ENCODE measurements at regions not wholly inside any gene's neighbourhood (a gene's known extent, or its start where the extent isn't known, plus 50 kb on each side); places are given as distances from the start of the nearest gene placed in this dataset.
A peak's percentile ranks its signal among the peaks of the same experiment; 100 is the strongest.

DNA sequence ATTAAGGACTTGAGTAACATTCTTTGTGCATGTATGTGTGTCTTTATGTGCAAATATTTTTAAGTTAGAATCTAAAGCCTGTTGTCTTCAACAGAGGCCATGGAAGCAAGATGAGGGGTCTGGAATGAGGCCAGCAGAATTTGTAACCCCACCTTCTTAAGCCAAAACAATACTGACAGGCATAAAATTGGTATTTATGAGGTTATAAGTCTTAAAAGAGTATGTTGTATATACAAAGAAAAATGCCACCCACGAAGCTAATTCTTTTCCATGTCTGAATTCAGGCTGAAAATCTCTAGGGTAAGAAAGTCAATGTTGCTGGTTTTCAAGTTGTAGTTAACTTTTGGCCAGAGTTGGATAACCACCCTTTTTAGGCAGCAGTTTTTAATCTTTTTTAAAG lies 86.2 kb upstream of the TMTC1 start:
- FAIRE-seq = no peak
- TF ChIP-seq POLR2A (IDR thresholded peaks at IDR 0.05; ENCODE audit: low read depth, low read length) = no peak
- no peak for TF ChIP-seq TAF1 (IDR thresholded peaks at IDR 0.05; ENCODE audit: low read depth, low read length)
- no peak for TF ChIP-seq SPI1 (IDR thresholded peaks at IDR 0.05; ENCODE audit: low read depth, low read length)
- TF ChIP-seq POU2F2 (IDR thresholded peaks at IDR 0.05; ENCODE audit: low read depth, low read length) = no peak
- TF ChIP-seq POLR2AphosphoS5 (IDR thresholded peaks at IDR 0.05; ENCODE audit: low read depth, low read length) = no peak
- TF ChIP-seq PAX5 (IDR thresholded peaks at IDR 0.05; ENCODE audit: insufficient read depth, low read length, severe bottlenecking) = no peak

DNA sequence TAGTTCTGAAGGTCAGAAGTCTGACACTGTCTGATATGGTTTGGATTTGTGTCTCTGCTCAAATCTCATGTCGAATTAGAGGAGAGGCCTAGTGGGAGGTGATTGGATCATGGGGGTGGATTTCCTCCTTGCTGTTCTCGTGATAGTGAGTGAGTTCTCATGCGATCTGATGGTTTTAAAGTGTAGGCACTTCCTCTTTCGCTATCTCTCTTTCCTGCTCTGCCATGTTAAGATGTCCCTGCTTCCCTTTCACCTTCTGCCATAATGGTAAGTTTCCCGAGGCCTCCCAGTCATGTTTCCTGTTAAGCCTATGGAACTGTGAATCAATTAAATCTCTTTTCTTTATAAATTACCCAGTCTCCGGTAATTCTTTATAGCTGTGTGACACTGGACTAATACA lies 84.1 kb upstream of the TMTC1 start:
- no peak for FAIRE-seq
- no peak for DNase-seq (ENCODE audit: insufficient read length, low spot score)
- TF ChIP-seq SPI1 (IDR thresholded peaks at IDR 0.05; ENCODE audit: low read depth, low read length) = no peak
- no peak for TF ChIP-seq TAF1 (IDR thresholded peaks at IDR 0.05; ENCODE audit: low read depth, low read length)
- TF ChIP-seq POU2F2 (IDR thresholded peaks at IDR 0.05; ENCODE audit: low read depth, low read length) = no peak
- TF ChIP-seq POLR2A (IDR thresholded peaks at IDR 0.05; ENCODE audit: low read depth, low read length) = no peak
- TF ChIP-seq POLR2AphosphoS5 (IDR thresholded peaks at IDR 0.05; ENCODE audit: low read depth, low read length) = no peak
- no peak for TF ChIP-seq PAX5 (IDR thresholded peaks at IDR 0.05; ENCODE audit: insufficient read depth, low read length, severe bottlenecking)

More for the DNA sequence above, 86.2 kb upstream of the TMTC1 start:
- no peak for DNase-seq (ENCODE audit: insufficient read length, low spot score)

DNA sequence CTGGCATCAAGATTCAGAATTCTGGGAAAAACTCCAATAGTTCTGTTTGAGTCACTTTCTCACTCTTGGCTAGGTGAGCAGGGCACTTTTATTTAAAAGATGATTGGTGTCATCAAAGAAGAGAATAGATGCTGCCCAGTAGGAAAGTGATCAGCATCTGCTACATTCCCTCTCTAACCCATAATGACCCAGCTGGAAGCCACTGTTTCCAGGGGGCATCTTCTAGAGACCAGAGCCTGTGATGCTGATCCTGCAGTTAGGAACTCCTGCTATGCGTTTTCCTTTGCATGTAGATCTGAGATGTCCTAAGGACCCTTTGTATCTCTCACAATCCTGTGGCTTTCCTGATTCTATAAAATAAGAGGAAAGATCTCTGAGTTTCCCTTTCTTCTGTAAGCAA lies 79.9 kb upstream of the TMTC1 start:
- DNase-seq (ENCODE audit: insufficient read length, low spot score) (no peak), FAIRE-seq (no peak)
- no peak for TF ChIP-seq TAF1 (IDR thresholded peaks at IDR 0.05; ENCODE audit: low read depth, low read length)

DNA sequence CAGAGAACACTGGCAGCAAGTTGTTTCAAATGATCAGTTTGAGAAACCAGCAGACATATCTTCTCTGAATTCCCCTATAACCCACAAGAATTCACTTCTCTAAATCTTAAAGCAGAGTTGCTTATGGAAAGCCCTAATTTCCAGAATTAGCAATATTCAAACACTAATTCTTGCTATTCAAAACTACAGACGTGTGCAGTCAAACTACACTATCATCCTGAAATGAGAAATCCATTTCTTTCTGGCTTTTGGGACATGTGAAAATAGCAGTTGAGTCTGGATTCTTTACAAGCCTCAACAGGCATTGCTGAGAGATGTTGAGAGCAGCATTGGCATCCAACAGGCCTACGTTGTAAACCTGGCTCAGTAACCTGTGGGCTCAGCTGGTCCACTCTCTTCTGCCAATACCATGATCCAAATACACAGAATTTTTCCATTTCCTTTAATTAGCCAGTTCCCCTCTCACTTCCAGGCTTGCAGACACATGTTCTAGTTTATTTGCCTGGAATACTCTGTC lies 74.6 kb upstream of the TMTC1 start:
- TF ChIP-seq PAX5 (IDR thresholded peaks at IDR 0.05; ENCODE audit: insufficient read depth, low read length, severe bottlenecking) (no peak), SPI1 (IDR thresholded peaks at IDR 0.05; ENCODE audit: low read depth, low read length) (peak; percentile 43; the same call in 1 of the 2 replicates), TAF1 (IDR thresholded peaks at IDR 0.05; ENCODE audit: low read depth, low read length) (no peak), POLR2AphosphoS5 (IDR thresholded peaks at IDR 0.05; ENCODE audit: low read depth, low read length) (no peak)
- no peak for DNase-seq (ENCODE audit: insufficient read length, low spot score)
- no peak for FAIRE-seq

DNA sequence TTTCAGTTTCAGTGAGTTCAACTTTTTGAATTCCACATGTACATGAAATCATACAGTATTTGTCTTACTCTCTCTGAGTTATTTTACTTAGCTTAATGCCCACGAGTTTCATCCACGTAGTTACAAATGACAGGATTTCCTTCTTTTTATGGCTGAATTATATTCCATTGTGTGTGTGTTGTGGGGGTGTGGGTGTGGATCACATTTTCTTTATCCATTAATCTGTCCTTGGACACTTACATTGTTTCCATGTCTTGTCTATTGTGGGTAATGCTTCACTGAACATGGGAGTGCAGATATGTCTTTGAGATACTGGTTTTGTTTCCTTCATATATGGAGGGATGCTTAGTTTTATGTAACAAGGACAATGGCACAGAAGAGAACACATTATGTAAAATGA lies 63.5 kb upstream of the TMTC1 start:
- FAIRE-seq (no peak), DNase-seq (ENCODE audit: insufficient read length, low spot score) (no peak)
- TF ChIP-seq POU2F2 (IDR thresholded peaks at IDR 0.05; ENCODE audit: low read depth, low read length) (no peak), PAX5 (IDR thresholded peaks at IDR 0.05; ENCODE audit: insufficient read depth, low read length, severe bottlenecking) (no peak), SPI1 (IDR thresholded peaks at IDR 0.05; ENCODE audit: low read depth, low read length) (no peak), TAF1 (IDR thresholded peaks at IDR 0.05; ENCODE audit: low read depth, low read length) (no peak), POLR2AphosphoS5 (IDR thresholded peaks at IDR 0.05; ENCODE audit: low read depth, low read length) (no peak), POLR2A (IDR thresholded peaks at IDR 0.05; ENCODE audit: low read depth, low read length) (no peak)

DNA sequence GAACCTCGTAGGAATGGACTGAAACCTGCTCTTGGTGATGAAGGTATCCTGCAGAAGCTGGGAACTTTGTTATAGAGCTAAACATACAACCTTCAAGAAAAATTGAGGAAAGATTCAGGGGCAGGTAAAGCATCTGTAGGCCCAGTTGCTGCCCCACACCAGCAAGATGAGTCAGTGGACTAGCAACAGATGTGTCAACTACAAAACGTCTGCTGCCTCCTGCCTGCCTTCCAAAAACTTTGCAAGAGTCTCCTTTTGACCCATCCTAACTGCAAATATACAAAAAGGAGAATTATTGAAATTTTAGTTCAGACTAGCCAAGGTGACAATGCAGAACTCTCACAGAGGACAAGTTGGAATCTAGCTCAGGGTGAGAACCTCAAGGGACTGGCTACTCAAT lies 60.9 kb upstream of the TMTC1 start:
- no peak for DNase-seq (ENCODE audit: insufficient read length, low spot score)
- TF ChIP-seq POU2F2 (IDR thresholded peaks at IDR 0.05; ENCODE audit: low read depth, low read length) = no peak
- TF ChIP-seq TAF1 (IDR thresholded peaks at IDR 0.05; ENCODE audit: low read depth, low read length) = no peak
- TF ChIP-seq POLR2A (IDR thresholded peaks at IDR 0.05; ENCODE audit: low read depth, low read length) = no peak
- no peak for TF ChIP-seq SPI1 (IDR thresholded peaks at IDR 0.05; ENCODE audit: low read depth, low read length)
- TF ChIP-seq PAX5 (IDR thresholded peaks at IDR 0.05; ENCODE audit: insufficient read depth, low read length, severe bottlenecking) = no peak
- TF ChIP-seq POLR2AphosphoS5 (IDR thresholded peaks at IDR 0.05; ENCODE audit: low read depth, low read length) = no peak
- FAIRE-seq = no peak

DNA sequence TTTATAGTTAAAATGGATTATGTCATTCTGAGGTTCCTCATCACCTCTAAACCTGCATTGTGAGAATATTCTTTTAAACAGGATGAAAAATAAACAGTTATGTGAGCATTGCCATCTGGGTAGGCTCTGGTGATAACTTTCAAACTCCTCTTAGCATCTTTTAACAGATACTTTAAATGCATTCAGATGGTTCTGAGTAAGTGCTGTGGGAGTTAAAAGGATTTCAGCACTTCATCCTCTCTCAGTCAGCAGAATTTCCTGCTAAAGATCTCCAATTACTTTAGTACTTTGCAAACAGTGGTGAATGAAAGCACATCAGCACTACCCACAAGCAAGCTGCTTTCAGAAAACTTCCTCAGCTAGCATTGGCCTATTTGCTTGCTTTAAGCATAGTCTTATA lies 59.3 kb upstream of the TMTC1 start:
- FAIRE-seq = no peak
- no peak for TF ChIP-seq TAF1 (IDR thresholded peaks at IDR 0.05; ENCODE audit: low read depth, low read length)
- no peak for TF ChIP-seq POLR2AphosphoS5 (IDR thresholded peaks at IDR 0.05; ENCODE audit: low read depth, low read length)
- TF ChIP-seq POU2F2 (IDR thresholded peaks at IDR 0.05; ENCODE audit: low read depth, low read length) = no peak
- TF ChIP-seq PAX5 (IDR thresholded peaks at IDR 0.05; ENCODE audit: insufficient read depth, low read length, severe bottlenecking) = no peak
- no peak for DNase-seq (ENCODE audit: insufficient read length, low spot score)

DNA sequence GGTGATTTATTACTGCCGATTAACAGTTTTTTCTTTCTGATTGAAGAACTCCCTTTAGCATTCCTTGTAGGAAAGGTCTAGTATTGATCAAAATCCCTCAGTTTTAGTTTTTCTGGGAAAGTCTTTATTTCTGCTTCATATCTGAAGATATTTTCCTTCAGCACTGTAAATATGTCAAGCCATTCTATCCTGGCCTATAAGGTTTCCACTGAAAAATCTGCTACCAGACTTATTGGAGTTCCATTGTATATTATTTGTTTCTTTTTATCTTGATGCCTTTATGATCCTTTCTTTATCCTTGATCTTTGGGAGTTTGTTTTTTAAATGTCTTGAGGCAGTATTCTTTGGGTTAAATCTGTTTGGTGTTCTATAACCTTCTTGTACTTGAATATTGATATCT lies 55.0 kb upstream of the TMTC1 start:
- no peak for TF ChIP-seq POLR2A (IDR thresholded peaks at IDR 0.05; ENCODE audit: low read depth, low read length)
- TF ChIP-seq POU2F2 (IDR thresholded peaks at IDR 0.05; ENCODE audit: low read depth, low read length) = no peak
- no peak for TF ChIP-seq PAX5 (IDR thresholded peaks at IDR 0.05; ENCODE audit: insufficient read depth, low read length, severe bottlenecking)
- no peak for TF ChIP-seq TAF1 (IDR thresholded peaks at IDR 0.05; ENCODE audit: low read depth, low read length)
- TF ChIP-seq POLR2AphosphoS5 (IDR thresholded peaks at IDR 0.05; ENCODE audit: low read depth, low read length) = no peak
- TF ChIP-seq SPI1 (IDR thresholded peaks at IDR 0.05; ENCODE audit: low read depth, low read length) = no peak
- DNase-seq (ENCODE audit: insufficient read length, low spot score) = no peak
- no peak for FAIRE-seq

Measured in GM12891 (cell line).